RCC 7860 (cell line): ENCODE measurements at regions not wholly inside any gene's neighbourhood (a gene's known extent, or its start where the extent isn't known, plus 50 kb on each side); places are given as distances from the start of the nearest gene placed in this dataset.

Experiments
- DNase-seq: peaks from one replicate; pipeline ENCODE4 v3.0.0-alpha.2; 2015; ENCODE audit warnings: low spot score
- FAIRE-seq: peaks from 2 replicates; lab custom pipeline; 2012; peaks lifted over from hg19 to GRCh38; lab: Jason Lieb, UNC

- FAIRE-seq (no peak), DNase-seq (no peak)
Measured at GRCh38 chr6:97563529-97563928, 280.5 kb upstream of the MMS22L start.

DNA sequence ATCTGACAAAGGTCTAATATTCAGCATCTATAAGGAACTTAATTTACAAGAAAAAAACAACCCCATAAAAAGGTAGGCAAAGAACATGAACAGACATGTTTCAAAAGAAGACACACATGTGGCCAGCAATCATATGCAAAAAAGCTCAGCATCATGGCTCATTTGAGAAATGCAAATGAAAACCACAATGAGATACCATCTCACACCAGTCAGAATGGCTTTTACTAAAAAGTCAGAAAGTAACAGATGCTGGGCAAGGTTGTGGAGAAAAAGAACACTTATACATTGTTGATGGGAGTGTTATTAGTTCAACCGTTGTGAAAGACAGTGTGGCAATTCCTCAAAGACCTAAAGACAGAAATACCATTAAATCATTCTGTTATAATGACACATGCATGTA lies 289.9 kb upstream of the MMS22L start:
- no peak for FAIRE-seq

DNA sequence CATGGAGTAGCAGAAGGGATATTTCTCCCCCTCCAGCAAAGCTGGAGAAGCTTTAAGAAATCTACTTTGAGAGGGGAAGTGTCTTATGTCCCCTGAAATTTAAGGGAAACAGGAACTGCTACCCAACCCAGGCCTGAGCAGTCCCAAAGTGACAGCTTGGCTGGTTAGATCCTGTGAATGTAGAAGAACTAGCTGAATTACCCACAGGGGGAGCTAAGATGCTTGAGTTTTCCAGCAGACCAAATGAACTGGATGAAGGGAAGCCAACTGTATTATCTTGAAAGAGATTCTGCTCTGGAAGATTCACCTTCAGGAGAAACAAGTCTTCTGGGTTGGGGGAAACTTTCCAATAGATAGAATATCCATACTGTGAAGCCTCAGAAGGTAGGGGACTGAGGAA lies 303.3 kb upstream of the MMS22L start:
- FAIRE-seq (no peak), DNase-seq (no peak)

More for the DNA sequence above, 289.9 kb upstream of the MMS22L start:
- no peak for DNase-seq

DNA sequence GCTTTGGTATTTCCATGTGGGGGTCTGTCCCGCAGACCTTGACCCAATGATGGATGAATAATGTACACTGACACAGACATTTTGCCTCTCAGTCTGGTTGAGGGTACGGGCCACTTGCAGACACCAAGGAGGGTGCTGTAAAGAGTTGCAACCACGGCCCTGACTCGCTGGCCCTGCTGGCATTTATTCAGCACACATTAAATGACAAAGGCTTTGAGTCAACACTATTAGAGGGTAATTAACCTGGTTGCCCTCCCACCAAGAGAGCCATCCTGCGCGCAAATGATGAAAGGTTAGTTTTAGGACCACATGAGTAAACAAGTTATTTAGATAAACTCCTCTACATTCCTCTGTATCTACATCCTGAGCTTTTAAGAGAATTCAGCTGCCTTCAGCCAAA lies 308.9 kb upstream of the MMS22L start:
- no peak for DNase-seq
- no peak for FAIRE-seq

DNA sequence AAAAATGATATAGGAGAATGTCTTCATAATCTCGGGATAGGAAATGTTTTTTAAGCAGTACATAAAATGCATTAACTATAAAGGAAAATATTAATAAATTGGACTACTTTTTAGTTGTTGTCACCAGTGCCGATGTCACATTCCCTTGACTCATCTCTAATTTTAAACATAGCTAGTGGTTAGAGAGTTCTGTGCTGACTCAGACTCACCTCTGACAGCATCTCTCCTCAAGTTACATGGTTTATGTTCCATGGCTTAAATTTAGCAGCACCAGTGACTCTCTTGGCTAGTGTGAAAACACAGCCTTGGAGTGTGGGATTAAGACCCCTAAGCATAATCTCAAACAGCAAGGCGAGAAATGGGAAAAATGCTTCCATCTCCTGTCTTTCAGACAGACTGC lies 311.8 kb upstream of the MMS22L start:
- FAIRE-seq (no peak), DNase-seq (no peak)

GRCh38 chr6:97621111-97621510 lies 338.1 kb upstream of the MMS22L start:
- no peak for FAIRE-seq
- no peak for DNase-seq

GRCh38 chr6:97626671-97627441 lies 343.8 kb upstream of the MMS22L start:
- DNase-seq (no peak), FAIRE-seq (no peak)

GRCh38 chr6:97629180-97629579 lies 346.2 kb upstream of the MMS22L start:
- FAIRE-seq, result no peak

GRCh38 chr6:97630604-97631003 lies 347.6 kb upstream of the MMS22L start:
- no peak for FAIRE-seq

More at GRCh38 chr6:97629180-97629579, 346.2 kb upstream of the MMS22L start:
- DNase-seq, result no peak

DNA sequence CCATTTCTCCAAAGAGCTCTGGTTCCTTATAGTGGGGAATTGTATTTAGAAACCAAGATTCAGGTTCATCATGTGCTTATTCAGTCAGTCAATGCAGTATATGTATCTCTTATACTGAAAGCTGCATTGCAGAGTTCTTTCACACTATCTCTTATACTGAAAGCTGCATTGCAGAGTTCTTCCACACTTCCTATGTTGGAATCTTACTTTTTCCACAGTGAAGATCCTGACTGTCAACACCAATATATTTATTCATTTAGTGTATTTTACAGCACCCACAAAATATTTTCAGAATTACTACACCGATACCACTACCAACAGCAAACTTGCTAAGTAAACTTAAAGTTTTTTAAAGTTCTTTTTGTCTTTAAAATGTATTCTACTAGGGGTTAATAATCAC lies 349.3 kb upstream of the MMS22L start:
- no peak for DNase-seq
- no peak for FAIRE-seq

More at GRCh38 chr6:97630604-97631003, 347.6 kb upstream of the MMS22L start:
- DNase-seq, result no peak

GRCh38 chr6:97639702-97640101 lies 356.7 kb upstream of the MMS22L start:
- FAIRE-seq (no peak), DNase-seq (no peak)

DNA sequence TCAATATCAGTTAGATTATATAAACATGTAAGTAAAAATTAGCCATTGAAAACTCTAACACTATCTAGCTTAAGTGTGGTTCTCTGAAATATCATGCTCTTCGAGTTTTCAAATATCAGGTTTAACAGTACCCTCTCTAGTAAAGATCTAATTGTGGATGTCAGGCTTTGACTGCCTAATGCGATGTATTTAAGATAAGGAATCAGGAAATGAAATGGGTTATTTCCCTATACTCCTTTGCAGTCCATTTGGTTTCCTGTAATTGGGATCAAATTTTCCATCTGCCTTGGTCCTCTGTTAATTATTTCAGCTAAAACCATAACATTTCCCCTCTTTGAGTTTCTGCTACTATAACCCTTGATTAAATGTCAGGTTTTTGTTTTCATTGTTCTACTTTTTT lies 361.3 kb upstream of the MMS22L start:
- no peak for FAIRE-seq
- DNase-seq, result no peak

DNA sequence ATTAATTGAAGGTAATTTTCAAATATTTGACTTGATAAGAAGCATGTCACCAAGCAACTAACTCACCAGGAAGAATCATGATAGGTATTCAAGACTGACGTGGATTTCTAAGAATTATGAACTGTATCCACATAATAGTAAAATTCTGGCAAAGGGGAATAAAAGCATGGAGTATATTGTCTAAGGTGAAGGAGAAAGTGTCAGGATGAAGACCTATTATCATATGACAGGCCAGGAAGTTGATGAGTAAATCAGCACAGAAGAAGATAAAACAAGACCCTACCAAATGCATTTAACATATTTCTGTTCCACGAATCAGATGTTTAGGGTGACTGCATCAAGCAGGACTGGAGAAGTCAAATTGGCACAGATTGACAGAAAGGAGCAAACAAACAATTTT lies 362.7 kb upstream of the MMS22L start:
- FAIRE-seq, result no peak

DNA sequence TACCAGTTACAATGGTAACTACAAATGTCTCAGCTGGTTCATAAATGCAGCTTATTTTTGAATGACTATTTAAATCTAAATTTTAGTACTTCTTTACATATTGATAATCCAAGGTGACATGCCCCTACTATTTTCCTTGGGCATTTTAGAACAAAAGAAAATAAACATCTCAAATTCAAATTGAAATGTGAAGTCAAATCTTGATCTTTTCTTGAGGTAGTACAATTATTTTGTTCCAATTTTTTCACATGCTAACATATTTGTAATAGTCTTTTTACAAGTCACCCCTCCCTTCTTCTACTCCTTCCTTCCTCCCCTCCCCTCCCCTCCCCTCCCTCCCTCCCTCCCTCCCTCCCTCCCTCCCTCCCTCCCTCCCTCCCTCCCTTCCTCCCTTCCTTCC lies 370.1 kb upstream of the MMS22L start:
- no peak for FAIRE-seq
- no peak for DNase-seq

More for the DNA sequence above, 362.7 kb upstream of the MMS22L start:
- no peak for DNase-seq

GRCh38 chr6:97653517-97653916 lies 370.5 kb upstream of the MMS22L start:
- DNase-seq (no peak), FAIRE-seq (no peak)

- DNase-seq, result no peak
- FAIRE-seq, result no peak
Measured at GRCh38 chr6:97654674-97655073, 371.7 kb upstream of the MMS22L start.

DNA sequence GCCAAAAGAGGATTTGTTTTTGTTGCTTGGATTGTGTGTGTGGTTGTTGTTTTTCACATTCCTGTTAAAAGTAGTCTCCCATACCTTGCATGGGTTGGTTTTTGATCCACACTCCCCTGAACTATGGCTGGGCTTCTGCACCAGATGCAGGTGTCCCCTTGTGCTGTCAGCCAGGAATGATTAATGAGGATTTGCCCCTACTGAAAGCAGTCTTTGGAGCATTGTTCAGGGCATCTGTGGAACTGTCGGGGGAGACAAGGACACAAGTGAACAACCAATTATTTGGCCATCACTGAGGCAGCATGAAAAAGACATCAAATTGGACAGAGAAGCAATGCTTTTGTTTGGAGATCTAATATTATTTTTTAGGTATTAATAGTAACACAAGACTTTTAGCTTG lies 373.2 kb upstream of the MMS22L start:
- FAIRE-seq (no peak), DNase-seq (no peak)

GRCh38 chr6:97656706-97657350 lies 373.8 kb upstream of the MMS22L start:
- DNase-seq (no peak), FAIRE-seq (no peak)

DNA sequence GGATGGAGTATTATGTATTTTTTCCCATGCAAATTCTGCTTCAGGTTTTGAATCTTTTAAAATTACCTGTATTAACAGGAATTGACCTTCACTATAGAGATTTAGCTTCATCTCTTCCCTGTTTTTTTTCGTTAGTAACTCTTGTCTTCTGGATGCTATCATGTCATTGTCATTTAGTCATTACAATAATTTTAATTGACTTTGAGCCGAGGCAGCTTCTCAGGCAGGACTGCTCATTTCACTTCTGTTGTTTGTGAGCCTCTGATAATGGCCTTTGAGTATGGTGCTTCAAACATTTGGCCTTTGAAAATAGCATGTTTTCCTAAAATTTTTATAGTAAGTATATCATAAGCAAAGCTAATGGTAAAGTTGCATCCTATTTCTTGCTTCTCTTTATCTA lies 375.1 kb upstream of the MMS22L start:
- no peak for DNase-seq
- FAIRE-seq, result no peak

DNA sequence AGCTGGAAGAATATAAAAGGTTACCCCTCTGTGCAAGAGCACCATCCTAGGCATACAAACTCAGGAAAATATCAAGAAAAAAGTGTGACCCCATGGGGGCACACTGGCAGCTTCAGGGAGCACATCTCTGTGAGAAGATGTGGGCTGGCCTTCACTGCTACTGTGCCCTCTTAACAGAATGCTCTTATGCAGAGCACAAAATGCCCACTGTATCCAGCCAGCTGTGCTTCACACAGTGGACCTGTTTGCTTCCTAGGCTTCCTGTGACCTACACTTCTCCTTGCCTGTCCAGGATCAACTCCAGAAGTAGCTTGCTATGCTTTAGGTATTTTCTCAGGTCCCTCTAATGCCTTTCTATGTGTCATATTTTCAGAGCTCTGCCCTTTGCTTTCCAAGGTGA lies 380.2 kb upstream of the MMS22L start:
- DNase-seq, result no peak
- no peak for FAIRE-seq

DNA sequence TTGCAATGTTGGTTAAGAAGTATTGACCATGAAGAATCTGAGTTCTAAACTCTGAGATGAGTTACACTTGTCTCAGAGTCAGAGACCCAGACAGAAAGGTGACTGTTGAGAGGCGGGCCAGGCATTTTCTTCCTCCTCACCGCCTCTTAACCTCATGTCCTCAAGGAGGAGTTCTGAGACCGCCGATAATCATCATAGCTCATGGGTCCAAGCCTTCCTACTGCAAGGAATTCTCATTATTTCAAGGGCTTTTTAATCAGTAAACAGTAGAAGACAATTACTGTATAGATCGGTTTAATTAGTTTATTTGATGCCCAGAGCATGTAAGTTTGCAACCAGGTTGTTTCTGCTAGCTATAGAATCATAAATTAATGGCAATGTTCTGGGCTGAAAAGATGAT lies 382.4 kb upstream of the MMS22L start:
- FAIRE-seq (no peak), DNase-seq (no peak)

DNA sequence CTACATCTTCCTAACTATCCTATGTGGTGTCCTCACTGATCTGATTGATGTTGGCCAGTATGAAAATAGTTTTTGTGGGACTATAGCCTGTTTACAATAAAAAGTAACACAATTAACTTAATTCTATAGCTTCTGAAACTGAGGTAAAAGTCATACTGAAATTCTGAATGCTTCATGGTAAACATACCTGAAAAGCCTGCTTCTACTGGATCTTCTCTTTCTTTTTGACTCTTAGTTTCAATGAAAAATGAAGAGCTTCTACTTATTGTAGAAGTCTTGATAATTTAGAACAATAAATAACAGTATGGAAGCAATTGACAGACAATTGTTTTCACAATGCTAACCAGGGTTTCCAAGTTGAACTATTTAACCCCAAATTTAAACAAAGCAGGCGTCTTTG lies 383.9 kb upstream of the MMS22L start:
- DNase-seq (no peak), FAIRE-seq (no peak)

- no peak for DNase-seq
- FAIRE-seq, result no peak
Measured at GRCh38 chr6:97668716-97669115, 385.7 kb upstream of the MMS22L start.
